ENCODE measurements at regions not wholly inside any gene's neighbourhood (a gene's known extent, or its start where the extent isn't known, plus 50 kb on each side); places are given as distances from the start of the nearest gene placed in this dataset.

- TF ChIP-seq, protein P1, sequence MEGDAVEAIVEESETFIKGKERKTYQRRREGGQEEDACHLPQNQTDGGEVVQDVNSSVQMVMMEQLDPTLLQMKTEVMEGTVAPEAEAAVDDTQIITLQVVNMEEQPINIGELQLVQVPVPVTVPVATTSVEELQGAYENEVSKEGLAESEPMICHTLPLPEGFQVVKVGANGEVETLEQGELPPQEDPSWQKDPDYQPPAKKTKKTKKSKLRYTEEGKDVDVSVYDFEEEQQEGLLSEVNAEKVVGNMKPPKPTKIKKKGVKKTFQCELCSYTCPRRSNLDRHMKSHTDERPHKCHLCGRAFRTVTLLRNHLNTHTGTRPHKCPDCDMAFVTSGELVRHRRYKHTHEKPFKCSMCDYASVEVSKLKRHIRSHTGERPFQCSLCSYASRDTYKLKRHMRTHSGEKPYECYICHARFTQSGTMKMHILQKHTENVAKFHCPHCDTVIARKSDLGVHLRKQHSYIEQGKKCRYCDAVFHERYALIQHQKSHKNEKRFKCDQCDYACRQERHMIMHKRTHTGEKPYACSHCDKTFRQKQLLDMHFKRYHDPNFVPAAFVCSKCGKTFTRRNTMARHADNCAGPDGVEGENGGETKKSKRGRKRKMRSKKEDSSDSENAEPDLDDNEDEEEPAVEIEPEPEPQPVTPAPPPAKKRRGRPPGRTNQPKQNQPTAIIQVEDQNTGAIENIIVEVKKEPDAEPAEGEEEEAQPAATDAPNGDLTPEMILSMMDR (IDR thresholded peaks at IDR 0.05; ENCODE audit: insufficient read depth, low read length), result no peak
- TF ChIP-seq SPI1 (IDR thresholded peaks at IDR 0.05; ENCODE audit: borderline replicate concordance, low read depth), result no peak
- no peak for TF ChIP-seq POLR2AphosphoS5 (IDR thresholded peaks at IDR 0.05; ENCODE audit: low read depth)
These were observed 182.8 kb downstream of the SIPA1L2 start for GRCh38 chr1:232447125-232447524.
